AG09309 (cell line): ENCODE measurements at regions not wholly inside any gene's neighbourhood (a gene's known extent, or its start where the extent isn't known, plus 50 kb on each side); places are given as distances from the start of the nearest gene placed in this dataset.

Source experiments
- DNase-seq: peaks from one replicate; pipeline ENCODE4 v3.0.0-alpha.2; 2010; ENCODE audit warnings: low read depth
- H3K4me3 ChIP-seq: 2 replicates; pipeline ENCODE4 v1.5.1; 2011; ENCODE audit warnings: mild to moderate bottlenecking, low read depth, low read length, moderate library complexity; ENCODE audit not compliant: control insufficient read depth
- CTCF ChIP-seq: IDR thresholded peaks from 2 replicates; pipeline ENCODE4 v1.5.1; 2011; ENCODE audit warnings: mild to moderate bottlenecking, low read depth, low read length, inconsistent platforms; ENCODE audit not compliant: insufficient read depth, control insufficient read depth; ENCODE audit errors: missing control alignments

GRCh38 chr11:109769858-109770257 is 323.3 kb upstream of the ZC3H12C start:
- H3K4me3 ChIP-seq = no peak overlapping the region
- no peak for TF ChIP-seq CTCF
- no peak for DNase-seq

GRCh38 chr11:109770323-109770722 is 322.9 kb upstream of the ZC3H12C start:
- DNase-seq = no peak
- H3K4me3 ChIP-seq = no peak overlapping the region
- no peak for TF ChIP-seq CTCF

GRCh38 chr11:109772892-109773291 is 320.3 kb upstream of the ZC3H12C start:
- TF ChIP-seq CTCF = no peak
- no peak for DNase-seq
- H3K4me3 ChIP-seq = no peak overlapping the region

GRCh38 chr11:109775686-109776085 is 317.5 kb upstream of the ZC3H12C start:
- DNase-seq = no peak
- H3K4me3 ChIP-seq = no peak overlapping the region
- TF ChIP-seq CTCF = no peak

- no peak overlapping the region for H3K4me3 ChIP-seq
- TF ChIP-seq CTCF = no peak
- no peak for DNase-seq
Observed at GRCh38 chr11:109783014-109783413, 310.2 kb upstream of the ZC3H12C start.

GRCh38 chr11:109783840-109784239 is 309.4 kb upstream of the ZC3H12C start:
- no peak for TF ChIP-seq CTCF
- DNase-seq = no peak
- no peak overlapping the region for H3K4me3 ChIP-seq

- no peak for DNase-seq
- no peak for TF ChIP-seq CTCF
- no peak overlapping the region for H3K4me3 ChIP-seq
Observed at GRCh38 chr11:109784536-109784935, 308.7 kb upstream of the ZC3H12C start.
